GM19467 (cell line): ENCODE measurements at regions not wholly inside any gene's neighbourhood (a gene's known extent, or its start where the extent isn't known, plus 50 kb on each side); places are given as distances from the start of the nearest gene placed in this dataset.
"Not testable (repeated sequence)": the region's sequence is repeated elsewhere in the genome, so short reads cannot be mapped to it uniquely, and the experiment has no call there.

Experiments
- ATAC-seq: cut with Tn5 transposase; IDR thresholded peaks from one replicate; pipeline ENCODE4 v1.9.1; 2021; ENCODE audit warnings: mild to moderate bottlenecking, moderate library complexity; ENCODE audit not compliant: unreplicated experiment

GRCh38 chr6:99143108-99143861 lies 195.5 kb upstream of the FBXL4 start:
- no peak for ATAC-seq

GRCh38 chr6:99141906-99142305 lies 194.2 kb upstream of the FBXL4 start:
- not testable (repeated sequence) for ATAC-seq

GRCh38 chr6:99138445-99138844 lies 190.7 kb upstream of the FBXL4 start:
- no peak for ATAC-seq

GRCh38 chr6:99137314-99137713 lies 189.6 kb upstream of the FBXL4 start:
- no peak for ATAC-seq

- no peak for ATAC-seq
Observed at GRCh38 chr6:99136488-99136887, 188.7 kb upstream of the FBXL4 start.

- ATAC-seq = no peak
Observed at GRCh38 chr6:99132026-99132635, 184.4 kb upstream of the FBXL4 start.

GRCh38 chr6:99130897-99131873 lies 183.4 kb upstream of the FBXL4 start:
- no peak for ATAC-seq

GRCh38 chr6:99129835-99130234 lies 182.1 kb upstream of the FBXL4 start:
- no peak for ATAC-seq

- no peak for ATAC-seq
Observed at GRCh38 chr6:99121748-99122147, 174.0 kb upstream of the FBXL4 start.

- no peak for ATAC-seq
Observed at GRCh38 chr6:99120641-99121040, 172.9 kb upstream of the FBXL4 start.

GRCh38 chr6:99119109-99120031 lies 171.6 kb upstream of the FBXL4 start:
- ATAC-seq = peak; percentile 48

GRCh38 chr6:99114769-99115406 lies 167.1 kb upstream of the FBXL4 start:
- ATAC-seq = no peak

- no peak for ATAC-seq
Observed at GRCh38 chr6:99111590-99111989, 163.8 kb upstream of the FBXL4 start.

GRCh38 chr6:99110029-99110428 lies 162.3 kb upstream of the FBXL4 start:
- ATAC-seq = no peak

GRCh38 chr6:99104218-99104617 lies 156.5 kb upstream of the FBXL4 start:
- ATAC-seq = no peak

GRCh38 chr6:99099243-99099642 lies 151.5 kb upstream of the FBXL4 start:
- ATAC-seq = no peak

GRCh38 chr6:99096170-99096569 lies 148.4 kb upstream of the FBXL4 start:
- ATAC-seq = no peak

- ATAC-seq = no peak
Observed at GRCh38 chr6:99093456-99094190, 145.9 kb upstream of the FBXL4 start.

GRCh38 chr6:99092461-99092860 lies 144.7 kb upstream of the FBXL4 start:
- ATAC-seq = no peak
